LHCN-M2 (cell line): ENCODE measurements at regions not wholly inside any gene's neighbourhood (a gene's known extent, or its start where the extent isn't known, plus 50 kb on each side); places are given as distances from the start of the nearest gene placed in this dataset.
"Not testable (repeated sequence)": the region's sequence is repeated elsewhere in the genome, so short reads cannot be mapped to it uniquely, and the experiment has no call there.

ENCODE experiments used
- DNase-seq: peaks from one replicate; pipeline ENCODE4 v3.0.0-alpha.2; 2012; ENCODE audit warnings: low read depth

DNA sequence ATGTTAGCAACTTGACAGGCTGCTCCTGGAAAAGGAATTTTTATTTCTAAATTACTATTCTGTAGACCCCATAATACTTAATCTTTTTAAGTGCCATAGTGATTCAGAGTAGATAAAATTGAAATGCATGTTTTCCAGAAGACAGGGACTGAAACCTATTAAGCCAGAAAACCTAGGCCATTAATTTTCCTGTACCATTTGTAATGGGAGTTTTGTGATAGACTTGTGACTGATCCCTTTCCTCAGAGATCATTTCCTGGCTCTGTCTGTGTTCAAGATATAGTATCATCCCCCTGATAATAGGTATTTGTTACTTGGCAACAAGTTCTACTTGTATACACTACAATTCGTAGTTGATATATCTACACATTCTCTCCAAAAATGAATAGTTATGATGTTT is 1609.8 kb downstream of the AMY1C start:
- DNase-seq = no peak

DNA sequence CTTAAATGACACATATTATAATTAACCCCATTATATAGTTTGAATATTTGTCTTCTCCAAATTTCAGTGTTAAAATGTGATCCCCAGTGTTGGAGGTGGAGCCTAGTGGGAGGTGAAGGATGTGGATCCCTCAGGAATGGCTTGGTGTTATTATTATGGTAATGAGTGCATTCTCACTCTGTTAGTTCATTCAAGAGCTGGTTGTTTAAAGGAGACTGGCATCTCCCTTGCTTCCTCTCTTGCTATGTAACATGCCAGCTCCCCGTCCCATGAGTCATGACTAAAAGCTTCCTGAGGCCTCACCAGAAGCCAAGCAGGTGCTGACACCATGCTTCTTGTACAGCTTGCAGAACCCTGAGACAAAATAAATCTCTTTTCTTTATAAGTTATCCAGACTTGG is 1612.7 kb downstream of the AMY1C start:
- DNase-seq = no peak

DNA sequence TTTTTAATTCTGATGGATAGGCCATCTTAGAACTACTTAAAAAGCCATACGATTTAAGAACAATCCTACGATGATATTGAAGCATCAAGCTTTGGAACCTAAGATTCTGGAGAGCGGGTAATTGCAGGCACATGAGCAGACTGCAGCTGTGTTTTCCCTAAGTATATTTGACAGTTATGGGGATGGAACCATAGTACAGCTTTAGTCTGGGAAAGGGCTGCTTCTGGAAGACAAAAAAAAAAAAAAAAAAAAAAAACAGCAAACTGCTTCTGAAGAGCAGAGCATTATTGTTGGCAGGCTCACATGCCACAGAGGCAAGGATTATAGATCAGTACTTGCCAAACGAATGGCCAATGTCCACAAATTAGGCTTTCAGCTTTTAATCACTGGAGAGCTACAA is 1618.7 kb downstream of the AMY1C start:
- no peak for DNase-seq

DNA sequence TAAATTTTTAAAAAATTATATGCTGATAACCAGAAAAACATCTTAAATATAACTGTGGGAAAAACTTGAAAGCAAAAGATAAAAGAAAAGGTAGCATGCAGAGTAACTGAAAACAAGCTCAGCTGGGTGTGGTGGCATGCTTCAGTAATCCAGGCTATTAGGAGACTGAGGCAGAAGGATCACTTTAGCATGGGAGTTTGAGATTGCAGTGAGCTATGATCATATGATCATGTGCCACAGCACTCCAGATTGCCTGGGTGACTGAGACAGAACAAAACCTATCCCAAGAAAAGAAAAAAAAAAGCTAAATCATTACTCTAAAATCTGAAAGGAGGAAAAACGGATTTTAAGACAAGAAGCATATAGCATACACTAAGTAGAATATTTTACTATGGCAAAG is 1624.0 kb downstream of the AMY1C start:
- no peak for DNase-seq

DNA sequence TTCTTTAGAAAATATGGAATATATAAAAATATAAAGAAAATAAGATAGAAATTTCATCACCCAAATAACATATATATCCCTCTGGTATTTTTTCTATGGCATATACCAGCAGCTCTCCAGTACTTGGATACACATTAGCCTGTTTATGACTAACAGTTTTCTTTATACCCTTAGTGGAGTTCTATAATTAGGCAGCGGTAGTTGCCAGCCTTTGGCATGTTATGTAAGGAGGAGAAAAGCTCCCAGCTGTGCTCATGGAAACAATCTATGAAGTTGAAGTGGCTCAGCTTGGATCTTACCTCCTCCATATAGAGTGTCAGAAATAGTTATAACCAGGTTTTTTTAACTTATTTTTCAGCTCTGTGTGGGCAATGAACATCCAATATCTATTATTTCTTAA is 1636.8 kb downstream of the AMY1C start:
- DNase-seq = no peak

DNA sequence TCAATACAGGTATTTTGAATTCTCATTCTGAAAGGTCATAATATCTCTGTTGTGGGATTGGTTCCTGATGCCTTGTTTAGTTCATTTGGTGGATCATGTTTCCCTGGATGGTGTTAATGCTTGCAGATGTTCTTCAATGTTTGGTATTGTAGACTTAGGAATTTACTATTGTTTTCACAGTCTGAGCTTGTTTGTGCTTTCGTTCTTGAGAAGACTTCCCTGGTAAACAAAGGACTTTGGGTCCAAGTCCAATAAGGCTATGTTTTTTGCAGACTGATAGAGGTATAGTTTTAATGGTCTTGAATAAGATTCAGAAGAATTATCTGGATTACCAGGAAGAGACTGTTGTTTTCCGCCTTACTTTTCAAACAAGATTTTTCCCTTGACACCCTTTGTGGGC is 1646.3 kb downstream of the AMY1C start:
- no peak for DNase-seq

DNA sequence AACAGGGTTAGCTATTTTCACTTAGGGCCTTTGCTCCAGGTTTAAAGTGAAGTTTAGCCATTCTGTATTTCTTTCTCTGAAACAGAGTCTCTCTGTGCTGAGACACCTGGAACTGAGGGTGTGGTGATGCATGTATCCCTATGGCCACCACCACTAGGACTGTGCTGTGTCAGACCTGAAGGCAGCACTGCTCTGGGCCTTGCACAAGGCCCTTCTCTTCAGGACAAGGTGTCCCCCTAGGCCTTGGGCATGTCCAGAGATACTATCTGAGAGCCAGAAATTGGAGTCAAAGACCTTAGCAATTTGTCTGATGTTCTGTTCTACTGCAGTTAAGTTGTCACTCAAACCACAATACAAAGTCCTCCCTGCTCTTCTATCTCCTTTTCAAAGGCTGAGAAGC is 1649.2 kb downstream of the AMY1C start:
- no peak for DNase-seq

DNA sequence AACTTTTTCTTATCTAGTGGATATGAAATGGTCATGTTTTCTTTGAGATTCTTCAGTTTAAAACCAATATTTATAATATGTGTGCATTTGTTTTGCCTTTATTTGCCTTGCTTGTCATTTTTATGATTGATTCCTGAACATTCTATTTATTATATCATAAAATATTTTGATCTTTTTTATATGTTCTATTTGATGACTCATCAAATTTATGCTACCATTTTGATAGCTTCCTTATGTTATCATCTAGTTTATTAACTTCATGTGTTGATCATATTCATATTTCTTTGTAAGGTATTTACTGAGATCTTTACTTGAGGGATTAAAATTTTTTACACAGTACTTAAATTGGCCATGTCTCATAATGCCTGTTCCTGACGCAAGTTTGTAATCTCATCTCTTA is 1650.0 kb downstream of the AMY1C start:
- no peak for DNase-seq

DNA sequence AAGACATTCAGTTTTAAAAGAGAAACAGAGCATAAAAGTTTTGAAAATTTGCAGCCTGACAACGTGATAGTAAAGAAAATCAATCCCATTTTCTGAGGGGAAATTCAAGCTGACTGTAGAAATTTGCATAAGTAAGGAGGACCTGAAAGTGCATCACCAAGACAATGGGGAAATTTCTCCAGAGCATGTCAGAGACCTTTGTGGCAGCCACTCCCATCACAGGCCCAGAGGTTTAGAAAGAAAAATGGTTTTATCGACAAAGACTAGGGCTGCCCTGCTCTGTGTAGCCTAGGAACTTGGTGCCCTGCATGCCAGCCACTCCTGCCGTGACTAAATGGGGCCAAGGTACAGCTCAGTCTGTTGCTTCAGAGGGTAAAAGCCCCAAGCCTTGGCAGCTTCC is 1640.2 kb upstream of the PRMT6 start:
- DNase-seq = no peak

DNA sequence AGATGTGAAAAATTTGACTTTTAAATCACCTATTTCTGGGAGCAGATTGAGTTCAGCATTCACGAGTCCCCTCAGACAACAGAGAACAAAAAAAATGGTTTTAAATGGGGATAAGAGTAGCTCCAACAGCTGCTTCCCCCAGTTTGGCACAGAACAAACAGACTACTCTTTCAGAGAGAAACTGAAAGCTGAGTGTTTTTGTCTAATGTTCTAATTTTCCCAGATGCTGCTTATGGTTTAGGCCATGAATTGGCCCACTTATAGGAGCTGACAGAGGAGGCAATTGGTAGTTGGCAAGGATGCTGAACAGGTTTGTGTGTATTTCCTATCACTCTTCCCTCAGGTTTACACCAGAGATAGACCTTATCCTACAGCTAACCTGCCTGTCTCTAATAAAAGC is 1637.4 kb upstream of the PRMT6 start:
- DNase-seq = no peak

DNA sequence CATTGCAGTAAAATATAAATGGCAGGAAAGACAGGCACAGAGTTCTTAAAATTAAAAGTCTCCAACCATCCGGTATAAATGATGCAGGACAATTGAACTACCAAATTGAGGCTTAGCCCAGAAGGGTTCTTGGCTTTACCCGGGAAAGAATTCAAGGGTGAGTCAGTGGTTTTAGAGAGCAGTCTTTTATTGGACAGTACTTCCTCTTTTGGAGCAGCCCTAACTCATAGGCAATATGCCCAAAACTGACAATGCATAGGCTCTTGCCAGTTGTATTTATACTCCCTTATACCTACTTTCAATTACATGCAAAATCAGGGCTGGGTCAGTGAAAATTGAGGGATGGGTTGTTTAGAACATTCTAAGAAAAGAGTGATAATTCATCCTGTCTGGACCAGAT is 1628.9 kb upstream of the PRMT6 start:
- no peak for DNase-seq

DNA sequence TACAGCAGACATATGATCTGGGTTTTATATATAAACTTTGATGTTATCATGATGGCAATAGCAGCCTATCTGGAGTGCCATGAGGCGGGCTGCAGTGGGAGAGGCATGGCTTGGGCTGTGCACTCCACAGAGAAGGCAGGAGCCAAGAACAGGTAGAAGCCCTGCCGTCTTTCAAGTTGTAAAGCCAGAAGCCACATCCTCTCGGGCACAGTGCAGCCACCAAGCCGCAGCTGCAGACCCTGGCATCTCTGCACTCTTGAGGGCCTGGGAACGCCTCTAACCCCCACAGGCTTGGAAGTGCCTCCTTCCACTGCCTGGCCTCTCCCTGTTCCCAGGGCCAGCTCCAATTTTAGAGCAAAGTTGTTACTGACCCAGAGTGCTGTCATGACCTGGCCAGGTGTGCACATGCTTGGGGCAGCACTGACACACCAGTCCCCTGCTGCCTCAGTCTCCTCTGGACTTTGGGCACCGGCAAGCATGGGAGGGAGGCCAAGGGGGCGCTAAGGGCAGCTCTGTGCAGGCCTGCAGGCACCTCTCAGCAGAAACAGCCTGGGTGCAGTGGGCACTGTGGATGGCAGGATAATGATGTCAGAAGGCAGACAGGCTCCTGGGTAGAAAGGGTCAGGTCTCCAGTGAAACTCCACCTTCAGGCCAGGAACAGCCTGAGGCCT is 1619.8 kb upstream of the PRMT6 start:
- DNase-seq = no peak

DNA sequence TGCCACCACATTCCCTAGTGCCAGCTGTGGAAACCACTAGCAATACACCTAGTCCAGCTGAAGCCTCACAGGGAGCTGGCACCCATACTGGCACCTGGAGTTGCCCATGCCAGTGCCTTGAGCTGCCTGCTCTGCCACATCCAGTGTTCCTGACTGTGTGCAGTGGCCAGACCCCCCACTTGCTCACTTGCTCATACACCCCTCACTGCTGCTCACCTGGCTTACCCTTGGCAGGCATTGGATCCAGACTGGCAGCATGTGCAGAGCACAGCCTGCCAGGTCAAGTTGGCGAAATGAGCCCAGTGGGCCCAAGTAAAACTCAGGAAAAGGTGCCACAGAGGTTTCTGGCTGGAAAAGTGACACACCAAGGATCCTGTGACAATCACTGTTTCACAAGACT is 1618.6 kb upstream of the PRMT6 start:
- no peak for DNase-seq

DNA sequence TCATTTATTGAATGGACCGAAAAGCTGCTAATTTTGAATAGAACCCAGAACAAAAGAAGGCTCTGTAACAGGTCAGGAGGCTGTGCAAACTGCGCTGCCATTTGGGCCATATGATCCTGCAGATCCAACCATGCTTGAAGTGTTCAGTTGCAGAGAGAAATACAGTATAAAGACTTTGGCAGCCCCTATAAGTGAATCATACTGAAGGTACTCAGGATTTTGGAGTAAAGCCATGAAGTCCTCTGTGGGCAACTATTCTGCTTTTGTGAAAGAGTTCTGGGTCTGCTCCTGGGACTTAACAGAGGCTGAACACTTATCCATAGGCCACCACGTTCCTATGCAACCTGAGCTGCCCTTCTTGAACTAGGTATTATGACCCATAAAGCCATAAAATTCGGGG is 1613.6 kb upstream of the PRMT6 start:
- DNase-seq = no peak

DNA sequence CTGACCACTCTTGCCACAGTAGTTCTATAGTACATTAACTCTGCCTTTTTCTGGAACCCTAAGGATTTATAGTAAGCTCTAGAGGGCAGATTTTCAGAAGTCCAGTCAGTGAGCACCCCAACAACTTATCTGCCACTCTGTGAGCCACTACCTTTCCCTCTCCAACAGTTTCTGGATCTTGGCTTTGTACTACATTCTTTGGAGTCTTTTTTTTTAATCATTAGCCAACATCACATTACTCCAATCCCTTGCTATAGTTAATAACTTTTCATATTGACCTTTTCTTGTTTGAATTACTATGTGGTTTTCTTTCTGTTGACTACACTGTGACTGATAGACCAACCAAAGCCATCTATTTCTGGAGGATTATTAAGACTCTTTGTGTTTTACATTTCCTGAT is 1596.7 kb upstream of the PRMT6 start:
- DNase-seq = no peak

DNA sequence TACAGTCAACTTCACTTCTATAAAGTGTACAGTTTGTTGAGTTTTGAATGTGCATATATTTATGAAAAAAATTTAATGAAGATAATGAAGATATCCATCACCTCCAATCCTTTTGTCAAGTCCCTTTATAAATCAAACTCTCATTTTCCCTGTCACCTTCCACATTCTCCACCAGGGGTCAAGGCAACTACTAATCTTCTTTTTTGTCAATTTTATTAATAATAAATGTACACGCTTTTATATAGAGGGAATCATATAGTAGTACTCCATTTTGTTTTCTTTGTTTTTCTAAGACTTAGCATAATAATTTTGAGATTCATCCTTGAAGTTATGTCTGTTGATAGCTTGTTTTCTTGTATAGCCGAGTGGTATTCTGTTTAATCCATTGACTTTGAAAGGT is 1594.2 kb upstream of the PRMT6 start:
- DNase-seq = no peak

DNA sequence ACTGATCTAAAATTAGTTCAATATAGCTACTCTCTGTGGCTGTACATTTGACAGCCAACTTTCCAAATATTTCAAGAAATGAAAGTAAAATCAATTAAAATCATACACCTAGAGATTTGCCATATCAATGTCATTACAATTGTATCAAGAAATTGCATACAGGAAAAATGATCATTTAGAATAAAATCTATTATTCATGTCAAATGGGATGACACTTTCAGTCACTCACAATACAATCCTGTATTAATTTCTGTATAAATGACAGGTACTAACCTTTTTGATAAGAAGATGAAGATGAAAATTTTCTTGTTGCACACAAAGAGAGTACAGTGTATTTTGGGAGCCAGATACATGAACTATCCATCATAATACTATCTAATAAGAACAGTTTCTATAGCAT is 1588.9 kb upstream of the PRMT6 start:
- DNase-seq = no peak

DNA sequence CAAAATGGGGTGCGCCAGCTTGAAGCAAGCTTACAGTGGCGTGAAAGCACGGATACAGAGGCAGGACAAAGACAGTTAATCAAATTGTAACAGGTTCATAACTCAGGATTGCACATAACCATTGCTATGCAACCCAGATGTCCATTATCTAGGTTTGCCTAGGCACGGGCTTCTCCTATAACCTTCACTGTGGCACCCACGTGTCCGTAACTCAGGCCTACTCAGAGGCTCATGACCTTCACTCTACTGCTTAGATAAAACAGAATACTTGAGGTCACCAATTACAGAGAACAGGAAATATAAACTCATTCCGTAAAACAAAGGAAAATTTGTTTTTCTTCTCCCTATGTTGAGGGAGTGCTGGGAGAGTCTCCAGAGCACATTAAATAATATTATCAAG is 1585.9 kb upstream of the PRMT6 start:
- not testable (repeated sequence) for DNase-seq

DNA sequence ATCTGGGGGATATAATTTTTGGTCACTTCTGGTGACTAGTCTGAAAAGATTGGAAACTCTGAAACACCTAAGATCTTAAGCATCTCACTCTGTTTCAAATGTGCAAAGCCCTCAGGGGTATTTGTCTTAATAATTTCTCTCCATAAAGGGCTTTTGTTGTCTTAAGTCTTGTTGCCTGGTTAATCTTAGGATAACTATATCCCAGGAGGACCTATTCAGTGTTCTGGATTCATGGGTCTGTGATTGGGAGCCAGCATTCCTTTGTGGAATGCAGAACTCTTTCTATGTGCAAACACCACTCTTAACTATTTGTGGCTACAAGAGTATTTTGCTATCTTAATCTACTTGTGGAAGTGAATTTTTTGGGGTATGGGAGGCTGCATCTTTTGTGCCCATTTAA is 1573.0 kb upstream of the PRMT6 start:
- DNase-seq = no peak

DNA sequence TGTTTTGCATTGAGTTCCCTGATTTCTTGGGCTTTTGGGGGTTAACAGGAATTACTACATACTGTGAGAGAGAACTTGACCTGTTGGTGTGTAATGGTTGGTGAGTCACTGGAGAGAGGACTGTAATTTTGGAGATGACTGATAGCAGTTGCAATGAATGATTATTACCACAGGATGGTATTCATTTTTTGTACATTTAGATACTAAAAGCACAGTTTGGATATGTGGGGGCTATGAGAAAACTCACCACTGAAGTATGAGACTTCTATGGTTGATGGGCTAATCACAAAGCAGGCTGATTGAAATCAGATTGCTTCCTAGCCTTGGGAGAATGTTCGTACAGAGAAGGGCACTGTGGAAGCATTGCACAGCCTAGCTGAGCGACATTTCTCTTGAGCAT is 1571.3 kb upstream of the PRMT6 start:
- no peak for DNase-seq

DNA sequence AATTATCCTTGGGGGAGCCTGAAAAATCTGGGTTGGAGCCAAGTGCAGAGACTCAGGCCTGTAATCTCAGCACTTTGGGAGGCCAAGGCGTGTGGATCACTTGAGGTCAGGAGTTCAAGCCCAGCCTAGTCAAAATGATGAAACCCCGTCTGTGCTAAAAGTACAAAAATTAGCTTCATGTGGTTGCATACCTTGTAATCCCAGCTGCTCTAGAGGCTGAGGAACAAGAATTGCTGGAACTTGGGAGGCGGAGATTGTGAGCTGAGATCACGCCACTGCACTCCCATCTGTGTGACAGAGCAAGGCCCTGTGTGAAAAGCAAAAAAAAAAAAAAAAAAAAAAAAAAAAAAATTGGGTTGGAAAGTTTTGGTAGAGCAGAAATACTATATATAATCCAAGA is 1563.6 kb upstream of the PRMT6 start:
- no peak for DNase-seq

DNA sequence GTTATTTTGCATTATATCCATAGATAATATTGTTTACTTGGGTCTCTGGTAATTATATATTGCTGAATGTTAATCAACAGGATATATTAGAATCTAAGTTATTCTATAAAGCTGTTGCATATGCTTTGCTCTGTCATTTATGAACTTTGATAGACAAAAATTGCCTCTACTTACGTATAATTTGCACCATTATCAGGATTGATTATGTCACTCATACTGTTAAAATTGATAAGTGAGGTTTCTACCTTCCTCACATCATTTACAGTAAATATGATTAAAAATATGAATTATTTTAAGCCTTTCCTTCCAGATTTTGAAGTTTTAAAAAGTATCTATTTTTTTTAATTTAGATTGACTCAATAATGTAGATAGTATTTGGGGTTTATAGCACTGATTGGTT is 1540.4 kb upstream of the PRMT6 start:
- no peak for DNase-seq

DNA sequence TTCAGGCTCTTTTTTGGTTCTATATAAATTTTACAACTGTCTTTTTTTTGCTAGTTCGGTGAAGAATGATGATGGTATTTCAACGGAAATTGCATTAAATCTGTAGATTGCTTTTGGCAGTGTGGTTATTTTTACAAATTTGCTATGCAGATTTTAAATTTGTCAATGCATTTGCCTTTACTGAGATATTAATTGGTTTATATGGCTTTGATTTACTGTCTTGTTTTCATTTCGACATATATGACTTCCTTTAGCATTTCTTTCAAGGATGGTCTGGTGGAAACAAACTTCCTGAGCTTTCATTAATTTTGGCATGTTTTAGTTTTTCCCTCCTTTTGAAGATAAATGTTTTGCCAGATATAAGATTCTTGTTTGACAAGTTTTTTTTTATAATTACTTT is 1522.5 kb upstream of the PRMT6 start:
- no peak for DNase-seq

DNA sequence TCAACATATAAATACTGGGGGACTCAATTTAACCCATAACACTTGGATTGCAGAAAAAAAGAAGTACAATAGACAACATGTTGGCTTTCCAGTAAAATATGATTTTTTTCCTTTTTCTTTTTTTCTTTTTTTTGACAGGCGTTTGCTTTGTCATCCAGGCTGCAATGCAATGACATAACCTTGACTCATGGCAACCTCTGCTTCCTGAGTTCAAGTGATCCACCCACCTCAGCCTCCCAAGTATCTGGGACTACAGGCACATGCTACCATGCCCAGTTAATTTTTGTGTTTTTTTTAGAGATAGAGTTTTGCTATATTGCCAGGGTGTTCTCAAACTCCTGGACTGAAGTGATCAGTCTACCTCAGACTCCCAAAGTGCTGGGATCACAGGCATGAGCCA is 1512.0 kb upstream of the PRMT6 start:
- DNase-seq = peak; percentile 1

DNA sequence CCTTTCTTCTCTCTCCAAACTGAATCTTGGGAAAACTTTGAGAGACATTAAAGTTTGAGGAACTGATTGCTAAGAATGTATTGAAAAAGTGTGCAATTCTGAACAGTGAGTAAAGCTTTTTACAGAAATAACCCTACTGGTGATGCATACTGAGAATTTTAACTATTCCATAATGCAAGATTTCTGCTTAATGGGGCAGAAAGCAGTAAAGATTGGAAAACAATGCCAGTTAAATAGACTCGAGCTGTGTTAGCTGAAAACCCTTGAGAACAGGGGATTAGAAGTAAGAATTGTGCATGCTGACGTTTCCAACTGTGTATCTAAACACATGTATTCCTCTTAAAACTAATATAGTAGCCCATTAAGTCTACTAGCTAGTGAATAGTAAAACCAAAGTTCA is 1500.2 kb upstream of the PRMT6 start:
- no peak for DNase-seq
